ENCODE measurements at regions not wholly inside any gene's neighbourhood (a gene's known extent, or its start where the extent isn't known, plus 50 kb on each side); places are given as distances from the start of the nearest gene placed in this dataset.
A peak's percentile ranks its signal among the peaks of the same experiment; 100 is the strongest.

DNA sequence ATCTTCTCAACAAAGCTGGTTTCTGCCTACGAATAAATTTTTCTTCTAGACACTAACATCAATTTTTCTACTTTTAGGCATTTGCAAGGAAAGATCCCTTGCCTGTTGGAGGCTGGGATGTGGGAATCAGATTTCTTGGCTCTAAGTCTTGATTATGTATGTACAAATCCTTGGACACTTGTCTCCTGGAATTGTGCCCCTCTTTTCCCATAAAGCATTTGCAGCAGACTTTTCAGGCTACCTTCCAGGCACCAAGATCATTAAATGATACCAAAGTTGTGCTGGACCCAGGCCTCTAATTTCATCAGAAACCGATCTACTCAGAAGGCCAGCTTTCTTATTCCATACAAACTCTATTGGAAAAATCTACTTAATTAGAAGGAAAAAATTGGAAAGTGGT, 339.5 kb upstream of the DIPK2B start:
- DNase-seq (no peak), FAIRE-seq (no peak)
- Histone ChIP-seq H3K27me3 (ENCODE audit: control insufficient read depth in 3 of 3, insufficient read depth in 3 of 3, low read length in 3 of 3) (no peaks in the 10 kb centered on the region), H3K9me3 (ENCODE audit: control insufficient read depth in 2 of 2, insufficient read depth in 1 of 2, low read depth in 1 of 2, low read length in 1 of 2) (peaks cover 0 to under 1% of the 10 kb centered on the region in 2 donors), H3K4me1 (ENCODE audit: control insufficient read depth in 3 of 3, insufficient read depth in 2 of 3, low read depth in 1 of 3, low read length in 2 of 3) (no peaks in the 10 kb centered on the region), H3K4me3 (ENCODE audit: low read depth in 1 of 3, low read length in 3 of 3) (no peak overlapping the region), H3K36me3 (ENCODE audit: control insufficient read depth in 3 of 3, insufficient read depth in 2 of 3, low read depth in 1 of 3, low read length in 3 of 3) (no peaks in the 10 kb centered on the region), H3K27ac (ENCODE audit: low read depth in 1 of 3, low read length in 2 of 3) (no peak overlapping the region)
- 60 to 89% (median 73%) methylated on average over 2 of the region's 2 CpGs for WGBS, 3 donors

- no peak for FAIRE-seq
- 63 to 89% (median 89%) methylated on average over 1 of the region's 1 CpG for WGBS, 3 donors
- peaks cover 0 to 3% of the 10 kb centered on the region in 2 donors for H3K9me3 ChIP-seq (ENCODE audit: control insufficient read depth in 2 of 2, insufficient read depth in 1 of 2, low read depth in 1 of 2, low read length in 1 of 2)
- no peaks in the 10 kb centered on the region for H3K36me3 ChIP-seq (ENCODE audit: control insufficient read depth in 3 of 3, insufficient read depth in 2 of 3, low read depth in 1 of 3, low read length in 3 of 3)
- H3K27ac ChIP-seq (ENCODE audit: low read depth in 1 of 3, low read length in 2 of 3) = no peak overlapping the region
- H3K27me3 ChIP-seq (ENCODE audit: control insufficient read depth in 3 of 3, insufficient read depth in 3 of 3, low read length in 3 of 3) = no peaks in the 10 kb centered on the region
- H3K4me1 ChIP-seq (ENCODE audit: control insufficient read depth in 3 of 3, insufficient read depth in 2 of 3, low read depth in 1 of 3, low read length in 2 of 3) = no peaks in the 10 kb centered on the region
- no peak overlapping the region for H3K4me3 ChIP-seq (ENCODE audit: low read depth in 1 of 3, low read length in 3 of 3)
- no peak for DNase-seq
Observed at GRCh38 chrX:45537936-45538335, 337.3 kb upstream of the DIPK2B start.

DNA sequence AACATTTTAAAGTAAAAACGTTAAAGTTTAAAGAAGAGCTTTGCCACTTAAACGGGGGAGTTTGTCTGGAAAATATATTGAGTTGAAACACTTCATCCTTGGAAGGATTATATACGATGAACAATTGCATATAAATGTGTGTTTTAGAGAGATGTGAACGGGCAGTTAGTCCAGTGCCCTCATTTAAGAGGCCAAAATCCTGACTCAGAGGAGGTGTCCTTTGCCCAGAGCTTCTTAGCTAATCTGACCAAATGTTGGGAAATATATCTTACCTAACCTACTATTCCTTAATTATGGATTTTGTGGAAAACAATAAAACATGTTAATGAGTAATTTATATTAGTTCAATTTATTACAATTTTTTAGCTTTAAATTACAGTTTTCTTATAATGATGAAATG, 327.2 kb upstream of the DIPK2B start:
- H3K36me3 ChIP-seq (ENCODE audit: control insufficient read depth in 3 of 3, insufficient read depth in 2 of 3, low read depth in 1 of 3, low read length in 3 of 3) = no peaks in the 10 kb centered on the region
- FAIRE-seq (peak; percentile 84), DNase-seq (no peak)
- no peaks in the 10 kb centered on the region for H3K9me3 ChIP-seq (ENCODE audit: control insufficient read depth in 2 of 2, insufficient read depth in 1 of 2, low read depth in 1 of 2, low read length in 1 of 2)
- 68 to 84% (median 83%) methylated on average over 4 of the region's 4 CpGs for WGBS, 3 donors
- no peak overlapping the region for H3K27ac ChIP-seq (ENCODE audit: low read depth in 1 of 3, low read length in 2 of 3)
- no peak overlapping the region for H3K4me3 ChIP-seq (ENCODE audit: low read depth in 1 of 3, low read length in 3 of 3)
- H3K4me1 ChIP-seq (ENCODE audit: control insufficient read depth in 3 of 3, insufficient read depth in 2 of 3, low read depth in 1 of 3, low read length in 2 of 3) = no peaks in the 10 kb centered on the region
- no peaks in the 10 kb centered on the region for H3K27me3 ChIP-seq (ENCODE audit: control insufficient read depth in 3 of 3, insufficient read depth in 3 of 3, low read length in 3 of 3)

- FAIRE-seq = no peak
- H3K27ac ChIP-seq (ENCODE audit: low read depth in 1 of 3, low read length in 2 of 3) = no peak overlapping the region
- no peak overlapping the region for H3K4me3 ChIP-seq (ENCODE audit: low read depth in 1 of 3, low read length in 3 of 3)
- 70 to 90% (median 86%) methylated on average over 3 of the region's 3 CpGs for WGBS, 3 donors
- DNase-seq = no peak
- H3K4me1 ChIP-seq (ENCODE audit: control insufficient read depth in 3 of 3, insufficient read depth in 2 of 3, low read depth in 1 of 3, low read length in 2 of 3) = no peaks in the 10 kb centered on the region
- no peaks in the 10 kb centered on the region for H3K36me3 ChIP-seq (ENCODE audit: control insufficient read depth in 3 of 3, insufficient read depth in 2 of 3, low read depth in 1 of 3, low read length in 3 of 3)
- H3K27me3 ChIP-seq (ENCODE audit: control insufficient read depth in 3 of 3, insufficient read depth in 3 of 3, low read length in 3 of 3) = no peaks in the 10 kb centered on the region
- H3K9me3 ChIP-seq (ENCODE audit: control insufficient read depth in 2 of 2, insufficient read depth in 1 of 2, low read depth in 1 of 2, low read length in 1 of 2) = no peaks in the 10 kb centered on the region
Observed at GRCh38 chrX:45524805-45525204, 324.1 kb upstream of the DIPK2B start.

DNA sequence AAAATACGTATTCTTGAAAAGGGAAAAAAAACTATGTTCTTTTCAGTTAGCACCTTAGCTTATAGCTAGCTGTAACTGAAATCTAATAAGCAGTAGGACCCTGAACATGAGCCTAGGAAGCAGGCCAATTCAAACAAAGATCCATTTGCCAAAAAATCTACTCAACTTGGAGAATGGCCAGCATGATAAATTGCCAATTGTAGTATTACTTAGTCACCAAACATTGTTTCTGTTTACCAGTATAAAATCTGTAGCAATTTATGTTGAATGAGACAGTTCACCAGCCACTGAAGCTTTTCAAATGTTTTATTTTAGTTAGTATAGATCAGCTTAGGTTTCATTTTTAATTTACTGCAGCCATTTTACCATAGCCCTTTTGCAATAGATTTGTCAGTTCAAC, 323.6 kb upstream of the DIPK2B start:
- FAIRE-seq = no peak
- no peak overlapping the region for H3K27ac ChIP-seq (ENCODE audit: low read depth in 1 of 3, low read length in 2 of 3)

DNA sequence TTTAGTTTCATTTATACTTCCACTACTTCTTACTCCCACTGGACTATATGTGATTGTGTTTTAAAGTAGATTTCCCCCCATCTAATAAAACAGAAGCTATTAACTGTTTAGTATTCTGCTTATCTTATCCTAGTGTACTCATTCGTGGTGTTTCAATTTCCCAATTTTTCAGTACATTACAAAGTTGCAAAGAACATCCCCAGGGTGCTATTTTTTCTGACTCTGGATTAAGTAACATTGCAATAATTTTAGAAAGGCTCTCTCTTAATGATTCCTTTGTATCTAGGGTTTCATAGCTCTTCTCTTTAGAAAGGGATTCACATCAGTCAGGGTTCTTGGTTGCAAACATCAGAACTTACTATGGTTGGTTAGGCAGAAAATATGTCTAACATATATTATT, 317.9 kb upstream of the DIPK2B start:
- H3K9me3 ChIP-seq (ENCODE audit: control insufficient read depth in 2 of 2, insufficient read depth in 1 of 2, low read depth in 1 of 2, low read length in 1 of 2) = no peaks in the 10 kb centered on the region
- H3K27ac ChIP-seq (ENCODE audit: low read depth in 1 of 3, low read length in 2 of 3) = no peak overlapping the region
- H3K27me3 ChIP-seq (ENCODE audit: control insufficient read depth in 3 of 3, insufficient read depth in 3 of 3, low read length in 3 of 3) = no peaks in the 10 kb centered on the region
- WGBS, 3 donors = 38 to 66% (median 62%) methylated on average over 1 of the region's 1 CpG
- H3K36me3 ChIP-seq (ENCODE audit: control insufficient read depth in 3 of 3, insufficient read depth in 2 of 3, low read depth in 1 of 3, low read length in 3 of 3) = no peaks in the 10 kb centered on the region
- no peak for FAIRE-seq
- DNase-seq = no peak
- H3K4me3 ChIP-seq (ENCODE audit: low read depth in 1 of 3, low read length in 3 of 3) = no peak overlapping the region
- no peaks in the 10 kb centered on the region for H3K4me1 ChIP-seq (ENCODE audit: control insufficient read depth in 3 of 3, insufficient read depth in 2 of 3, low read depth in 1 of 3, low read length in 2 of 3)

More for the DNA sequence above, 323.6 kb upstream of the DIPK2B start:
- WGBS, 3 donors = 93 to 100% (median 97%) methylated on average over 1 of the region's 1 CpG
- H3K9me3 ChIP-seq (ENCODE audit: control insufficient read depth in 2 of 2, insufficient read depth in 1 of 2, low read depth in 1 of 2, low read length in 1 of 2) = no peaks in the 10 kb centered on the region
- no peak for DNase-seq
- H3K36me3 ChIP-seq (ENCODE audit: control insufficient read depth in 3 of 3, insufficient read depth in 2 of 3, low read depth in 1 of 3, low read length in 3 of 3) = no peaks in the 10 kb centered on the region
- H3K4me1 ChIP-seq (ENCODE audit: control insufficient read depth in 3 of 3, insufficient read depth in 2 of 3, low read depth in 1 of 3, low read length in 2 of 3) = no peaks in the 10 kb centered on the region
- no peak overlapping the region for H3K4me3 ChIP-seq (ENCODE audit: low read depth in 1 of 3, low read length in 3 of 3)
- no peaks in the 10 kb centered on the region for H3K27me3 ChIP-seq (ENCODE audit: control insufficient read depth in 3 of 3, insufficient read depth in 3 of 3, low read length in 3 of 3)

DNA sequence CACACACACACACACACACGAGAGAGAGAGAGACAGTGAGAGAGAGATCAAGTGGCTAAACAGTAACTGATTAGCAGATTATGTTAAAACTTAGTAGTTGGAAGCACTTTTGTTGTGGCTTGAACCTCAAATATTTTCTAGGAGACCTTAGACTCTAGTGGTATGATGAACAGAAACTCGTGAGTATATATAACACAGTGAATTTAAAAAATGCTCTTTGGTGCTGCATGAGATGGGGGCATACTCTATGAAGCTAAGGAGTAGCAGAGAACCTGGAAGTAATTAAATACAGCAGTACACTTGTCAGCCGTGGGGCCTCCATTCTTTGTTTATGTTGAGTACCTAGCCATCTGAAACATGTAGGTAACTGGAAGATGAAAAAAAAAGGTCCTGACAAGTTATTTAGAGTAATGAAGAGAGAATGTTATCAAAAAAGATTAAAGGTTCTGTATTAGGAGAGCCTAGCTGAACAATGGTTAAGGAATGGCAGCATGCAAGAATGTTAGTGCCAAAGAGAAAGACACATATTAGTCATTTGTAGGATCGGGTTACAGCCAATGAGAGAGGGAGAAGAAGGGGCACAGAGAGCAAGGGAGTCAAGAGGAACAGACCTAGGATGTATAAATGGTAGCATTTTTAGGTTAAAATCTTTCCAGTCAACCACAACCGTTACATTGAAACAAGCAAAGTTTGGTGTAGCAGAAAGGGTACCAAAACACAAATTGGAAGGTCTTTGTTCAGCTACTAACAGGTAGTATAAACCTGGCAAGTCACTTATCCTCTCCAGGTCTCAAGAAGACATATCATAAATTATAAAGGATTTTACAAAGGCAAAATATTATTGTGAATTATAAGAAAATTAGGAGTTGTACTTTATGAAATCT, 316.7 kb upstream of the DIPK2B start:
- H3K36me3 ChIP-seq (ENCODE audit: control insufficient read depth in 3 of 3, insufficient read depth in 2 of 3, low read depth in 1 of 3, low read length in 3 of 3) = no peaks in the 10 kb centered on the region
- no peak for FAIRE-seq
- WGBS, 3 donors = 68 to 73% (median 70%) methylated on average over 5 of the region's 5 CpGs

DNA sequence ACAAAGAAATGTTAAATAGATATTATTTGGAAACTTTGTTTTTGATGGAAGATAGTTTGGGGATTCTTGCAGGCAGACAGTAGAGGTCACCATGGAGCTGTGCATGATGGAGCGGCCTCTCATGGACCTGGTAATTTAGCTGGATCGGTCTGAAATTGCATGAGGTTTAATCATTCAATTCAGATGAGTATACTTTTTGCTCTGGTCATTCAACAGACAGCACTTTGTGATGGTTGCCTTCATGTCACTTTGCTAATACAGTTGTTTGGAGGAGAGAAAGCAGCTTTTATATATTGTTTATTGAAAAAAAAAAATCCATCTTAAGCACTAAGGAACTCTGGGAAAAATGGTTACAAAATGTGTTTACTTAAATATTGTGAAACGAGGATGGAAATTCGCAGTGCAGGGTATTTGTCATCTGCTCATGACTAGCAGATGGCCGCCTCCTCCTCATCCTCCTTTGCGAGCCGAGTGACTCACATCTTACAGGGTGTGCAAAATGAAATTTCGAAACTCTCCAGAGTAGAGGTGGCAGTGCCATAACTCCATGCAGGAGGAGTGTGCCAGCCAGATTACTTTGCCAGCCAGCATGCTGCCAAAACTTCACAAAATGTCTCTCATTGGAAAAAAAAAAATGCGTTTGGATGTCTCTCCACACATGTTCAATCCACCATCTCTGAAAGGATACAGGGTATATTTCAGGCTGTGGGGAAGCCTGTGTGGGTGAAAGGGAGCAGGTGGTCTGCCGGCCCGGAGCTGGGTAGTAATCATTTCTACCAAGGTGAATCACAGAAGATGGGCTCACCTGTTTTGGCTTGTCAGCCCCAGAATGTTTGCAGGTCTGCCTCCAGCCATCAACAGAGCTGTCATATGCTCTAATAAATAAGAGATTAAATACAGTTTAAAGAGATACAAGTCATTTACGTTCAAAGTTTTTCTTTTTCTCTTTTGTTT, 314.9 kb upstream of the DIPK2B start:
- DNase-seq (peak; percentile 35 to 53), FAIRE-seq (no peak)
- Histone ChIP-seq H3K27me3 (ENCODE audit: control insufficient read depth in 3 of 3, insufficient read depth in 3 of 3, low read length in 3 of 3) (no peaks in the 10 kb centered on the region), H3K27ac (ENCODE audit: low read depth in 1 of 3, low read length in 2 of 3) (no peak overlapping the region), H3K9me3 (ENCODE audit: control insufficient read depth in 2 of 2, insufficient read depth in 1 of 2, low read depth in 1 of 2, low read length in 1 of 2) (no peaks in the 10 kb centered on the region), H3K36me3 (ENCODE audit: control insufficient read depth in 3 of 3, insufficient read depth in 2 of 3, low read depth in 1 of 3, low read length in 3 of 3) (no peaks in the 10 kb centered on the region), H3K4me1 (ENCODE audit: control insufficient read depth in 3 of 3, insufficient read depth in 2 of 3, low read depth in 1 of 3, low read length in 2 of 3) (no peaks in the 10 kb centered on the region), H3K4me3 (ENCODE audit: low read depth in 1 of 3, low read length in 3 of 3) (no peak overlapping the region)
- WGBS, 3 donors = 28 to 33% (median 28%) methylated on average over 11 to 12 of the region's 12 CpGs

More for the DNA sequence above, 316.7 kb upstream of the DIPK2B start:
- no peak overlapping the region for H3K4me3 ChIP-seq (ENCODE audit: low read depth in 1 of 3, low read length in 3 of 3)
- no peaks in the 10 kb centered on the region for H3K27me3 ChIP-seq (ENCODE audit: control insufficient read depth in 3 of 3, insufficient read depth in 3 of 3, low read length in 3 of 3)
- H3K4me1 ChIP-seq (ENCODE audit: control insufficient read depth in 3 of 3, insufficient read depth in 2 of 3, low read depth in 1 of 3, low read length in 2 of 3) = no peaks in the 10 kb centered on the region
- no peaks in the 10 kb centered on the region for H3K9me3 ChIP-seq (ENCODE audit: control insufficient read depth in 2 of 2, insufficient read depth in 1 of 2, low read depth in 1 of 2, low read length in 1 of 2)
- DNase-seq = no peak
- H3K27ac ChIP-seq (ENCODE audit: low read depth in 1 of 3, low read length in 2 of 3) = no peak overlapping the region
